Activated CD4-positive, CD25-positive, alpha-beta regulatory T cell treated with anti-CD3 and anti-CD28 coated beads, Interleukin-2, amount 50 U/mL, for 16 hours (primary cell): ENCODE measurements at regions not wholly inside any gene's neighbourhood (a gene's known extent, or its start where the extent isn't known, plus 50 kb on each side); places are given as distances from the start of the nearest gene placed in this dataset.

Experiments
- DNase-seq: peaks from one replicate; pipeline ENCODE4 v3.0.0-alpha.2; 2020; ENCODE audit warnings: low read depth, low spot score

GRCh38 chr9:99365233-99365980, 143.3 kb downstream of the SEC61B start:
- no peak for DNase-seq

- no peak for DNase-seq
Measured at GRCh38 chr9:99366183-99366582, 144.1 kb downstream of the SEC61B start.

GRCh38 chr9:99366621-99367020, 144.5 kb downstream of the SEC61B start:
- DNase-seq = no peak

- DNase-seq = no peak
Measured at GRCh38 chr9:99368341-99369326, 146.6 kb downstream of the SEC61B start.

GRCh38 chr9:99369327-99369722, 147.2 kb downstream of the SEC61B start:
- no peak for DNase-seq

- DNase-seq = no peak
Measured at GRCh38 chr9:99370376-99370775, 148.3 kb downstream of the SEC61B start.

- no peak for DNase-seq
Measured at GRCh38 chr9:99371376-99371775, 149.3 kb downstream of the SEC61B start.

GRCh38 chr9:99373912-99374311, 151.8 kb downstream of the SEC61B start:
- no peak for DNase-seq

GRCh38 chr9:99374793-99375192, 152.7 kb downstream of the SEC61B start:
- no peak for DNase-seq

- DNase-seq = no peak
Measured at GRCh38 chr9:99375481-99375880, 153.4 kb downstream of the SEC61B start.

GRCh38 chr9:99377790-99378775, 156.0 kb downstream of the SEC61B start:
- DNase-seq = no peak

GRCh38 chr9:99383536-99383935, 161.5 kb downstream of the SEC61B start:
- DNase-seq = no peak

- no peak for DNase-seq
Measured at GRCh38 chr9:99385215-99385614, 163.1 kb downstream of the SEC61B start.

- DNase-seq = no peak
Measured at GRCh38 chr9:99385814-99386279, 163.8 kb downstream of the SEC61B start.

- DNase-seq = no peak
Measured at GRCh38 chr9:99387431-99387830, 165.3 kb downstream of the SEC61B start.

GRCh38 chr9:99389087-99390033, 167.3 kb downstream of the SEC61B start:
- DNase-seq = no peak

GRCh38 chr9:99391937-99392594, 170.0 kb downstream of the SEC61B start:
- no peak for DNase-seq

GRCh38 chr9:99392986-99393385, 170.9 kb downstream of the SEC61B start:
- DNase-seq = no peak

GRCh38 chr9:99393993-99394392, 171.9 kb downstream of the SEC61B start:
- no peak for DNase-seq

GRCh38 chr9:99398241-99398640, 176.2 kb downstream of the SEC61B start:
- no peak for DNase-seq
